ENCODE measurements at regions not wholly inside any gene's neighbourhood (a gene's known extent, or its start where the extent isn't known, plus 50 kb on each side); places are given as distances from the start of the nearest gene placed in this dataset.
"Not testable (repeated sequence)": the region's sequence is repeated elsewhere in the genome, so short reads cannot be mapped to it uniquely, and the experiment has no call there.

- H3K4me3 ChIP-seq (ENCODE audit: low read depth, low read length) = no peak overlapping the region
- TF ChIP-seq CTCF (conservative IDR thresholded peaks at IDR 0.05; ENCODE audit: low read depth, low read length) = no peak
- DNase-seq (ENCODE audit: low read depth) = no peak
Observed at GRCh38 chr21:31586118-31586517, 73.4 kb upstream of the SOD1 start.

DNA sequence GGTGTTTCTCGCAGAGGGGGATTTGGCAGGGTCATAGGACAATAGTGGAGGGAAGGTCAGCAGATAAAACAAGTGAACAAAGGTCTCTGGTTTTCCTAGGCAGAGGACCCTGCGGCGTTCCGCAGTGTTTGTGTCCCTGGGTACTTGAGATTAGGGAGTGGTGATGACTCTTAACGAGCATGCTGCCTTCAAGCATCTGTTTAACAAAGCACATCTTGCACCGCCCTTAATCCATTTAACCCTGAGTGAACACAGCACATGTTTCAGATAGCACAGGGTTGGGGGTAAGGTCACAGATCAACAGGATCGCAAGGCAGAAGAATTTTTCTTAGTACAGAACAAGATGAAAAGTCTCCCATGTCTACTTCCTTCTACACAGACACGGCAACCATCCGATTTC lies 75.6 kb upstream of the SOD1 start:
- not testable (repeated sequence) for H3K4me3 ChIP-seq (ENCODE audit: low read depth, low read length); DNase-seq (ENCODE audit: low read depth)

GRCh38 chr21:31583498-31583897 lies 76.0 kb upstream of the SOD1 start:
- DNase-seq (ENCODE audit: low read depth) = no peak
- H3K4me3 ChIP-seq (ENCODE audit: low read depth, low read length) = no peak overlapping the region
- TF ChIP-seq CTCF (conservative IDR thresholded peaks at IDR 0.05; ENCODE audit: low read depth, low read length) = no peak

GRCh38 chr21:31580866-31581276 lies 78.6 kb upstream of the SOD1 start:
- TF ChIP-seq CTCF (conservative IDR thresholded peaks at IDR 0.05; ENCODE audit: low read depth, low read length) = peak; percentile 92
- H3K4me3 ChIP-seq (ENCODE audit: low read depth, low read length) = no peak overlapping the region
- no peak for DNase-seq (ENCODE audit: low read depth)

DNA sequence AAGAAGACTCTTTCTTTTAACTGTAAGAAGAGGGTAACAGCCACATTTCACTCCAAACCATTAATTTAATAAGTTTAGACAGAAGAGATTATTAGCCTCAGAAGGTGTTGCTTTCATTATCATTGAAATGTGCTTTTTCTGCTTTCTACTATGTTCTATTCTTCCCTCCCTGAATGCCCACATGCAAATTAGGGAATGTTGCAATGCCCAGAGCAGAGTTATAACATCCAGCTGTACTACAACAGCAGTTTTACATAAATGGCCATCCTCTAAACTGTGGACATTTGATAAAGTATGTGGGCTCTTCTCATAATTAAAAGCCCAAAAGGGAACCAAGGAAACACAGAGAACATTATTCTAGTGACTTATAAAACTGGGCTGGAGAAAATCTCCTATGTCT lies 82.2 kb upstream of the SOD1 start:
- H3K4me3 ChIP-seq (ENCODE audit: low read depth, low read length) = no peak overlapping the region
- no peak for DNase-seq (ENCODE audit: low read depth)
- TF ChIP-seq CTCF (conservative IDR thresholded peaks at IDR 0.05; ENCODE audit: low read depth, low read length) = no peak

DNA sequence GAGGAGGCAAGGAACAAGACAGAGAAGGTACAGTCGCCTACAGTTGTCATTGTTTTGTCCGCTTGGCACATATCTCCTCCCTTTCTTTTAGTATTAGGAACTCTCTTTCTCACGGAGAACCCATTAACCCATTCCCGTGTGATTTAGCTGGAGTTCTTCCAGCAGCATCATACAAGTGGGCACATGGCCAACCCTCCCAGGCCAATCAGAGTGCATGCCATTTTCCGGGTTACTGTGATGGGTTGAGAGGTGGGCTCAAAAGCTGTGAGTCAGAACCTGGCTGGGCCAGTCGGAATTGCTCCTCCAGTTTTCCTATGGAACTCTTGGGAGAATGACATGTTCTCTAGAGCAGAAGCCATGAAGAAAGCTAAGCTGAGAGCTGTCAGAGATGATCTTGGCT lies 83.1 kb upstream of the SOD1 start:
- no peak for DNase-seq (ENCODE audit: low read depth)
- H3K4me3 ChIP-seq (ENCODE audit: low read depth, low read length) = no peak overlapping the region
- TF ChIP-seq CTCF (conservative IDR thresholded peaks at IDR 0.05; ENCODE audit: low read depth, low read length) = no peak

DNA sequence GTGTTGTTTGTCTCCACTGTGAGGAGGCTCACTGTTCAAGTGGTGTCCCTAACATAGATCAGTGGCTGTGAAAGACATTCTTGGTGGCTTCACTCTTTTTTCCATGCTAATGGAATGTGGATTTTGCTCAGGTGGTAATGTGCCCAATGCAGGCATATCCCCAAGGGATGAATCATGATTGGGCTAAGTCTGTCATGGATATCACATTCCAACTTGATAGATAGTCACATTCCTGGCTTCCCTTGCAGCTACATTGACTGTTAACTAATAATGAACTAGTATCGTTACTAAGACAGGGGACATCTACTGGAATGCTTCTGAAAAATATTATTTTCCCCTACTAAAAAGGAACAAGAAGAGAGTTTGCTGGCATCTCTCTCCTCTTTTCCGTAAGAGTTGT lies 86.3 kb upstream of the SOD1 start:
- no peak overlapping the region for H3K4me3 ChIP-seq (ENCODE audit: low read depth, low read length)
- no peak for DNase-seq (ENCODE audit: low read depth)
- TF ChIP-seq CTCF (conservative IDR thresholded peaks at IDR 0.05; ENCODE audit: low read depth, low read length) = no peak

- no peak for DNase-seq (ENCODE audit: low read depth)
- H3K4me3 ChIP-seq (ENCODE audit: low read depth, low read length) = no peak overlapping the region
- TF ChIP-seq CTCF (conservative IDR thresholded peaks at IDR 0.05; ENCODE audit: low read depth, low read length) = no peak
Observed at GRCh38 chr21:31571879-31572278, 87.6 kb upstream of the SOD1 start.

Data from epithelial cell of proximal tubule (primary cell).